ENCODE measurements at regions not wholly inside any gene's neighbourhood (a gene's known extent, or its start where the extent isn't known, plus 50 kb on each side); places are given as distances from the start of the nearest gene placed in this dataset.

GRCh38 chr20:60751826-60752225 is 500.2 kb upstream of the CDH4 start:
- H2BK120ac ChIP-seq (ENCODE audit: insufficient read depth, low read length, poor library complexity), result no peak overlapping the region
- H3K4me2 ChIP-seq (ENCODE audit: low read length), result no peak overlapping the region
- no peak overlapping the region for H3K18ac ChIP-seq (ENCODE audit: low read length)
- H3K79me1 ChIP-seq (ENCODE audit: low read length), result peaks cover 1% of the 10 kb centered on the region
- H4K8ac ChIP-seq (ENCODE audit: low read depth, low read length), result no peak overlapping the region
- no peak overlapping the region for H2BK5ac ChIP-seq (ENCODE audit: low read depth, low read length, poor library complexity)
- no peak overlapping the region for H2AK5ac ChIP-seq (ENCODE audit: low read length)
- H2AFZ ChIP-seq (ENCODE audit: insufficient read depth, low read length, poor library complexity), result no peak overlapping the region
- H2BK12ac ChIP-seq (ENCODE audit: low read length), result no peak overlapping the region
- peaks cover 4 to 10% of the 10 kb centered on the region in 2 experiments for H3K4me1 ChIP-seq (ENCODE audit: control insufficient read depth in 1 of 2, insufficient read depth in 2 of 2, low read length in 2 of 2)
- no peak overlapping the region for H3K14ac ChIP-seq (ENCODE audit: low read length)
- no peak for DNase-seq
- no peak overlapping the region for H4K12ac ChIP-seq (ENCODE audit: low read depth, low read length)
- H3K4me3 ChIP-seq (ENCODE audit: low read depth, low read length), result no peak overlapping the region
- H3K27me3 ChIP-seq (ENCODE audit: insufficient read depth, low read length), result no peaks in the 10 kb centered on the region
- no peak overlapping the region for H4K91ac ChIP-seq (ENCODE audit: low read depth, low read length)
- H3K27ac ChIP-seq (ENCODE audit: low read depth, low read length), result no peak overlapping the region
- H3K79me2 ChIP-seq (ENCODE audit: control insufficient read depth, insufficient read depth, low read length, poor library complexity), result no peaks in the 10 kb centered on the region
- H3K23ac ChIP-seq (ENCODE audit: low read length), result no peak overlapping the region
- no peak overlapping the region for H3K9ac ChIP-seq (ENCODE audit: low read length)
- no CpG with 5 or more reads among the region's 7 CpGs for WGBS (ENCODE audit: extremely low coverage, insufficient coverage, insufficient read length)
- H3K36me3 ChIP-seq (ENCODE audit: control insufficient read depth in 1 of 2, insufficient read depth in 2 of 2, low read length in 2 of 2), result no peaks in the 10 kb centered on the region
- peaks cover 4% of the 10 kb centered on the region for H3K9me3 ChIP-seq (ENCODE audit: insufficient read depth, low read depth, low read length)
- H3K4ac ChIP-seq (ENCODE audit: low read depth, low read length), result no peak overlapping the region

GRCh38 chr20:60752741-60753420 is 499.2 kb upstream of the CDH4 start:
- H2AFZ ChIP-seq (ENCODE audit: insufficient read depth, low read length, poor library complexity), result no peak overlapping the region
- H3K4me3 ChIP-seq (ENCODE audit: low read depth, low read length), result no peak overlapping the region
- H4K91ac ChIP-seq (ENCODE audit: low read depth, low read length), result no peak overlapping the region
- H3K4me1 ChIP-seq (ENCODE audit: control insufficient read depth in 1 of 2, insufficient read depth in 2 of 2, low read length in 2 of 2), result peaks cover 4 to 10% of the 10 kb centered on the region in 2 experiments
- no peak overlapping the region for H3K23ac ChIP-seq (ENCODE audit: low read length)
- no peak overlapping the region for H2BK12ac ChIP-seq (ENCODE audit: low read length)
- H3K27ac ChIP-seq (ENCODE audit: low read depth, low read length), result no peak overlapping the region
- H3K14ac ChIP-seq (ENCODE audit: low read length), result no peak overlapping the region
- H2BK120ac ChIP-seq (ENCODE audit: insufficient read depth, low read length, poor library complexity), result no peak overlapping the region
- no peaks in the 10 kb centered on the region for H3K27me3 ChIP-seq (ENCODE audit: insufficient read depth, low read length)
- no peak overlapping the region for H3K4ac ChIP-seq (ENCODE audit: low read depth, low read length)
- H3K4me2 ChIP-seq (ENCODE audit: low read length), result no peak overlapping the region
- DNase-seq, result peak in 1 of 2 donors; percentile 1
- no peaks in the 10 kb centered on the region for H3K79me2 ChIP-seq (ENCODE audit: control insufficient read depth, insufficient read depth, low read length, poor library complexity)
- peaks cover 1% of the 10 kb centered on the region for H3K79me1 ChIP-seq (ENCODE audit: low read length)
- no peak overlapping the region for H4K8ac ChIP-seq (ENCODE audit: low read depth, low read length)
- H3K9me3 ChIP-seq (ENCODE audit: insufficient read depth, low read depth, low read length), result peaks cover 4% of the 10 kb centered on the region
- H3K9ac ChIP-seq (ENCODE audit: low read length), result no peak overlapping the region
- H3K18ac ChIP-seq (ENCODE audit: low read length), result no peak overlapping the region
- H3K36me3 ChIP-seq (ENCODE audit: control insufficient read depth in 1 of 2, insufficient read depth in 2 of 2, low read length in 2 of 2), result no peaks in the 10 kb centered on the region
- no peak overlapping the region for H2AK5ac ChIP-seq (ENCODE audit: low read length)
- H4K12ac ChIP-seq (ENCODE audit: low read depth, low read length), result no peak overlapping the region
- no peak overlapping the region for H2BK5ac ChIP-seq (ENCODE audit: low read depth, low read length, poor library complexity)
- no CpG with 5 or more reads among the region's 17 CpGs for WGBS (ENCODE audit: extremely low coverage, insufficient coverage, insufficient read length)

- no peak overlapping the region for H4K12ac ChIP-seq (ENCODE audit: low read depth, low read length)
- no peak overlapping the region for H2AK5ac ChIP-seq (ENCODE audit: low read length)
- no peaks in the 10 kb centered on the region for H3K79me2 ChIP-seq (ENCODE audit: control insufficient read depth, insufficient read depth, low read length, poor library complexity)
- no peak overlapping the region for H3K4ac ChIP-seq (ENCODE audit: low read depth, low read length)
- H3K23ac ChIP-seq (ENCODE audit: low read length), result no peak overlapping the region
- no peaks in the 10 kb centered on the region for H3K36me3 ChIP-seq (ENCODE audit: control insufficient read depth in 1 of 2, insufficient read depth in 2 of 2, low read length in 2 of 2)
- H2BK120ac ChIP-seq (ENCODE audit: insufficient read depth, low read length, poor library complexity), result no peak overlapping the region
- no peak overlapping the region for H2AFZ ChIP-seq (ENCODE audit: insufficient read depth, low read length, poor library complexity)
- H3K18ac ChIP-seq (ENCODE audit: low read length), result no peak overlapping the region
- H3K9me3 ChIP-seq (ENCODE audit: insufficient read depth, low read depth, low read length), result peaks cover 3% of the 10 kb centered on the region
- no peak overlapping the region for H4K8ac ChIP-seq (ENCODE audit: low read depth, low read length)
- no peak overlapping the region for H2BK12ac ChIP-seq (ENCODE audit: low read length)
- no peak overlapping the region for H3K27ac ChIP-seq (ENCODE audit: low read depth, low read length)
- no peak overlapping the region for H3K9ac ChIP-seq (ENCODE audit: low read length)
- no peak overlapping the region for H3K4me3 ChIP-seq (ENCODE audit: low read depth, low read length)
- no peak overlapping the region for H3K4me2 ChIP-seq (ENCODE audit: low read length)
- DNase-seq, result no peak
- peaks cover 4 to 10% of the 10 kb centered on the region in 2 experiments for H3K4me1 ChIP-seq (ENCODE audit: control insufficient read depth in 1 of 2, insufficient read depth in 2 of 2, low read length in 2 of 2)
- no peak overlapping the region for H2BK5ac ChIP-seq (ENCODE audit: low read depth, low read length, poor library complexity)
- H3K79me1 ChIP-seq (ENCODE audit: low read length), result peaks cover 1% of the 10 kb centered on the region
- WGBS (ENCODE audit: extremely low coverage, insufficient coverage, insufficient read length), result no CpG with 5 or more reads among the region's 4 CpGs
- H4K91ac ChIP-seq (ENCODE audit: low read depth, low read length), result no peak overlapping the region
- H3K27me3 ChIP-seq (ENCODE audit: insufficient read depth, low read length), result no peaks in the 10 kb centered on the region
- H3K14ac ChIP-seq (ENCODE audit: low read length), result no peak overlapping the region
Measured at GRCh38 chr20:60754856-60755255, 497.2 kb upstream of the CDH4 start.

GRCh38 chr20:60759651-60760050 is 492.4 kb upstream of the CDH4 start:
- Histone ChIP-seq H2BK12ac (ENCODE audit: low read length) (no peak overlapping the region), H3K9me3 (ENCODE audit: insufficient read depth, low read depth, low read length) (peaks cover 2% of the 10 kb centered on the region), H2BK120ac (ENCODE audit: insufficient read depth, low read length, poor library complexity) (no peak overlapping the region), H3K4me1 (ENCODE audit: control insufficient read depth in 1 of 2, insufficient read depth in 2 of 2, low read length in 2 of 2) (no peaks in the 10 kb centered on the region), H3K4me3 (ENCODE audit: low read depth, low read length) (no peak overlapping the region), H4K12ac (ENCODE audit: low read depth, low read length) (no peak overlapping the region), H3K36me3 (ENCODE audit: control insufficient read depth in 1 of 2, insufficient read depth in 2 of 2, low read length in 2 of 2) (no peaks in the 10 kb centered on the region), H3K27ac (ENCODE audit: low read depth, low read length) (no peak overlapping the region), H3K4ac (ENCODE audit: low read depth, low read length) (no peak overlapping the region), H2AK5ac (ENCODE audit: low read length) (no peak overlapping the region), H3K14ac (ENCODE audit: low read length) (no peak overlapping the region), H3K4me2 (ENCODE audit: low read length) (no peak overlapping the region), H2BK5ac (ENCODE audit: low read depth, low read length, poor library complexity) (no peak overlapping the region), H4K8ac (ENCODE audit: low read depth, low read length) (no peak overlapping the region), H3K79me2 (ENCODE audit: control insufficient read depth, insufficient read depth, low read length, poor library complexity) (no peaks in the 10 kb centered on the region), H3K23ac (ENCODE audit: low read length) (no peak overlapping the region), H3K18ac (ENCODE audit: low read length) (no peak overlapping the region), H3K27me3 (ENCODE audit: insufficient read depth, low read length) (no peaks in the 10 kb centered on the region), H4K91ac (ENCODE audit: low read depth, low read length) (no peak overlapping the region), H2AFZ (ENCODE audit: insufficient read depth, low read length, poor library complexity) (no peak overlapping the region), H3K9ac (ENCODE audit: low read length) (no peak overlapping the region), H3K79me1 (ENCODE audit: low read length) (no peaks in the 10 kb centered on the region)
- no CpG with 5 or more reads among the region's 6 CpGs for WGBS (ENCODE audit: extremely low coverage, insufficient coverage, insufficient read length)
- DNase-seq, result no peak
